Right lobe of liver (tissue), 6 donors: ENCODE measurements at regions not wholly inside any gene's neighbourhood (a gene's known extent, or its start where the extent isn't known, plus 50 kb on each side); places are given as distances from the start of the nearest gene placed in this dataset.

ENCODE experiments used
- ATAC-seq, 4 donors: fragments of 200-7000 bp; cut with Tn5 transposase; one replicate each; pipeline ENCODE4 v1.9.1; 2020; ENCODE audit warnings: mild to moderate bottlenecking in 4 of 4, moderate library complexity in 4 of 4
- DNase-seq, 3 donors: peaks; one replicate each; pipeline ENCODE4 v3.0.0-alpha.2; 2020
- H3K27ac ChIP-seq, 3 donors: fragments of 200-600 bp; one replicate each; pipeline ENCODE4 v1.8.0; 2022
- H3K27me3 ChIP-seq, 2 donors: fragments of 200-600 bp; one replicate each; pipeline ENCODE4 v1.8.0; 2022
- H3K36me3 ChIP-seq, 4 donors: fragments of 200-600 bp; sonication (generic) in 1 of 4; one replicate each; pipeline versions ENCODE4 v1.5.1 to v1.8.0; 2017 to 2022; ENCODE audit warnings: control low read depth in 1 of 4
- H3K4me1 ChIP-seq, 4 donors: fragments of 200-600 bp; sonication (generic) in 1 of 4; one replicate each; pipeline versions ENCODE4 v1.5.1 to v1.8.0; 2017 to 2022; ENCODE audit warnings: control low read depth in 1 of 4
- H3K4me3 ChIP-seq, 3 donors: fragments of 200-600 bp; one replicate each; pipeline ENCODE4 v1.8.0; 2022
- H3K9me3 ChIP-seq, 4 donors: fragments of 200-600 bp; sonication (generic) in 1 of 4; one replicate each; pipeline versions ENCODE4 v1.5.1 to v1.8.0; 2017 to 2022; ENCODE audit warnings: control low read depth in 1 of 4
- POLR2A ChIP-seq: fragments of 450-650 bp; IDR thresholded peaks from one replicate; pipeline ENCODE4 v1.6.1; 2017; ENCODE audit warnings: antibody characterized with exemption, mild to moderate bottlenecking
- WGBS: methylation state at CpG from one replicate; pipeline ENCODE4 v1.1.6; 2018; ENCODE audit warnings: low coverage, low lambda C conversion rate; ENCODE audit not compliant: insufficient coverage; ENCODE audit errors: missing lambda C conversion rate; 5-methylcytosine and 5-hydroxymethylcytosine counted together
- intact Hi-C, 2 donors: fragments of 100-400 bp; cut with DNase I; formaldehyde crosslinking; loops; one replicate each; pipeline versions ENCODE4 v1.11.2 to v1.14.1; 2022
- TF ChIP-seq, protein P1 (sequence below), 4 donors: fragments of 200-600 bp in 3 of 4; fragments of 450-650 bp in 1 of 4; IDR thresholded peaks; one replicate each; pipeline versions ENCODE4 v1.5.1 to v1.8.0; 2016 to 2022; ENCODE audit warnings: antibody characterized with exemption in 4 of 4, mild to moderate bottlenecking in 2 of 4
- donor health status: DM: no; HTN: yes; CAD: no.
- donor health status: DM: no; HTN: no; CAD: no.
- donor health status: DM: no; HTN: no; CAD: no.
- donor health status: DM: no; HTN: yes; CAD: no.
- donor health status: DM: no; HTN: yes; CAD: no.

GRCh38 chr14:51507511-51507905 lies 144.2 kb upstream of the FRMD6 start:
- intact Hi-C loops: no loop called here
- H3K4me3 ChIP-seq: no peak overlapping the region
- no peak overlapping the region for H3K27ac ChIP-seq
- no peak for ATAC-seq
- no peaks in the 10 kb centered on the region for H3K9me3 ChIP-seq
- 85% methylated on average over 2 of the region's 2 CpGs for WGBS
- no peak for DNase-seq
- H3K36me3 ChIP-seq: no peaks in the 10 kb centered on the region
- H3K27me3 ChIP-seq: no peaks in the 10 kb centered on the region
- no peaks in the 10 kb centered on the region for H3K4me1 ChIP-seq
- TF ChIP-seq POLR2A: no peak
- TF ChIP-seq, protein P1, sequence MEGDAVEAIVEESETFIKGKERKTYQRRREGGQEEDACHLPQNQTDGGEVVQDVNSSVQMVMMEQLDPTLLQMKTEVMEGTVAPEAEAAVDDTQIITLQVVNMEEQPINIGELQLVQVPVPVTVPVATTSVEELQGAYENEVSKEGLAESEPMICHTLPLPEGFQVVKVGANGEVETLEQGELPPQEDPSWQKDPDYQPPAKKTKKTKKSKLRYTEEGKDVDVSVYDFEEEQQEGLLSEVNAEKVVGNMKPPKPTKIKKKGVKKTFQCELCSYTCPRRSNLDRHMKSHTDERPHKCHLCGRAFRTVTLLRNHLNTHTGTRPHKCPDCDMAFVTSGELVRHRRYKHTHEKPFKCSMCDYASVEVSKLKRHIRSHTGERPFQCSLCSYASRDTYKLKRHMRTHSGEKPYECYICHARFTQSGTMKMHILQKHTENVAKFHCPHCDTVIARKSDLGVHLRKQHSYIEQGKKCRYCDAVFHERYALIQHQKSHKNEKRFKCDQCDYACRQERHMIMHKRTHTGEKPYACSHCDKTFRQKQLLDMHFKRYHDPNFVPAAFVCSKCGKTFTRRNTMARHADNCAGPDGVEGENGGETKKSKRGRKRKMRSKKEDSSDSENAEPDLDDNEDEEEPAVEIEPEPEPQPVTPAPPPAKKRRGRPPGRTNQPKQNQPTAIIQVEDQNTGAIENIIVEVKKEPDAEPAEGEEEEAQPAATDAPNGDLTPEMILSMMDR (IDR thresholded peaks at IDR 0.05): no peak

DNA sequence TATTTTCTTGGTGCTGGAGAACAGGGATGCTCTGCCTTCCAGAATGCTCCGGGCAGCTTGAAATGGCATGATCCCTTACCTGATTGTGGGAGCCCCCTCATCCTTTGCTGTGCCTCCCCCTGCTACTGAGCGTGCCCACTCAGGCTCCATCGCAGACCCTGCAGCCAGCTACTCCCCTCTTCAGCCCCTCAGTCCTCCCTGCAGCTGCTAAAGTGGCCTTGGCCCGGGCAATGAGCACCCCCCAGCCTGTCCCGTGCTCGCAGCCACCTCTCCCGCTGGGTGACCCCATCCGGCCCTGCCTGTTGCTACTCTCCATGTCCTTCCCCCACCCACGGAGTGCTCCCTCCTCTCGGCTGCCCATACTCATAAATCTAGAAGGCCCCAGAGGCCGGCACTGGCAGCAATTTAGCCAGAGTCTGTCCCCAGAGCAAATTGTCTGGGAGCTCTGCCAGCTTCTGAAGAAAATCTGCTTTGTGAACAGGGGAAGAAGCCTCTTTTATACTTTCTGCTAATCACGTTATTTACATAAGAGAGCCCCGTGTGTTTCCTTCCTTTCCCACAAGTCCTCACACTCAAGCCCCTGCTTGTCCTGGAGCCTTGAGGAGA lies 143.7 kb upstream of the FRMD6 start:
- 41% methylated on average over 7 of the region's 13 CpGs for WGBS
- no peaks in the 10 kb centered on the region for H3K27me3 ChIP-seq
- H3K27ac ChIP-seq: no peak overlapping the region
- intact Hi-C loops: no loop called here
- TF ChIP-seq POLR2A: no peak
- TF ChIP-seq, protein P1 (IDR thresholded peaks at IDR 0.05): no peak
- H3K36me3 ChIP-seq: no peaks in the 10 kb centered on the region
- H3K4me3 ChIP-seq: no peak overlapping the region
- DNase-seq: no peak
- peaks cover 0 to under 1% (median 0%) of the 10 kb centered on the region in 4 donors for H3K4me1 ChIP-seq
- H3K9me3 ChIP-seq: no peaks in the 10 kb centered on the region
- peak in 1 of 4 donors; percentile 16 for ATAC-seq

DNA sequence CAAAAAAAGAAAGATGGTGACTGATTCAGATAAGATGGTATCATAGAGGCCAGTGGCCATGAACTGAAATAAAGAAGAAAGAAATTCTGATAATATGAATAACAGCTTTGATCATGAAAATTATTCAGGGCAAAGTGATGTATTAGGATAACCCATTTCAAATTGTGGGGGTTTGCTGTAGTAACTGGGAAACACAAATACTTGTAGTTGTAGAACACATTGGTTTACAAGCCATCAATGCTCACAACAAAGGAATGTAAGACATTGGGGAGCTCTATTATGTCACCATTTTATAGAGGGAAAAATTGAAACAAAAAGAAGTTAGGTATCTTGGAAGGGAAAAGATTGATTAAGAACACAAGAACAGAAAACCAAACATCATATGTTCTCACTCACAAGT lies 140.4 kb upstream of the FRMD6 start:
- Histone ChIP-seq H3K4me3 (no peak overlapping the region), H3K27me3 (no peaks in the 10 kb centered on the region), H3K4me1 (peaks cover 0 to 8% (median 0%) of the 10 kb centered on the region in 4 donors), H3K9me3 (no peaks in the 10 kb centered on the region), H3K27ac (no peak overlapping the region), H3K36me3 (no peaks in the 10 kb centered on the region)
- intact Hi-C loops: no loop called here
- ATAC-seq (no peak), DNase-seq (no peak)
- TF ChIP-seq, protein P1 (IDR thresholded peaks at IDR 0.05): no peak

DNA sequence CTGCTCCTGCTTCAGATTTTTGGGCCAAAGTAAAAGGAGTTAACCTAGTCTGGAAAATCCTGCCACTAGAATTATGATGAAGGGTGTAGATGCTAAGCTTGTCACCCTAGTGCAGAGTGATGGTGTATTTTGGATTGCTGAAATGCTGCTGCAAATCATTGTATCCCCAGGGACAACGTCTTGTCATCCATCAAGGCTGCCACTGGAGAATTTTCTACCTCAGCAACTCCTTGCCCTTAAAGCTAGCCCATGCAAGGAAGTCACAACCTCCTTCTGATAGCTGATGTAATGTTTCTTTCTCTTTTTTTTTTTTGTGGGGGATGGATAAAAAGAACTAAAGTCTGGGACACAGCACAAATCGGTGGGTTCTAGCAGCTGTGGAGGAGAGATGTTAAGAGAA lies 139.4 kb upstream of the FRMD6 start:
- Histone ChIP-seq H3K4me1 (peaks cover 0 to 8% (median 0%) of the 10 kb centered on the region in 4 donors), H3K27ac (no peak overlapping the region), H3K9me3 (no peaks in the 10 kb centered on the region), H3K36me3 (no peaks in the 10 kb centered on the region), H3K27me3 (no peaks in the 10 kb centered on the region), H3K4me3 (no peak overlapping the region)
- no peak for DNase-seq
- intact Hi-C loops: no loop called here
- TF ChIP-seq, protein P1 (IDR thresholded peaks at IDR 0.05): no peak
- no peak for TF ChIP-seq POLR2A
- 69% methylated on average over 2 of the region's 2 CpGs for WGBS
- no peak for ATAC-seq

- intact Hi-C loops: no loop called here
- H3K27ac ChIP-seq: no peak overlapping the region
- DNase-seq (no peak), ATAC-seq (peak in 2 of 4 donors; percentile 70 to 84)
- WGBS: 78% methylated on average over 3 of the region's 3 CpGs
- H3K9me3 ChIP-seq: no peaks in the 10 kb centered on the region
- no peak for TF ChIP-seq POLR2A
- TF ChIP-seq, protein P1 (IDR thresholded peaks at IDR 0.05): no peak
- no peak overlapping the region for H3K4me3 ChIP-seq
- H3K36me3 ChIP-seq: no peaks in the 10 kb centered on the region
- H3K27me3 ChIP-seq: no peaks in the 10 kb centered on the region
- H3K4me1 ChIP-seq: peaks cover 0 to 8% (median 0%) of the 10 kb centered on the region in 4 donors
Measured at GRCh38 chr14:51513281-51513680, 138.4 kb upstream of the FRMD6 start.
